A549 (cell line): ENCODE measurements at regions not wholly inside any gene's neighbourhood (a gene's known extent, or its start where the extent isn't known, plus 50 kb on each side); places are given as distances from the start of the nearest gene placed in this dataset.

ENCODE experiments used
- ATAC-seq, 2 experiments: fragments of 200-7000 bp in 1 of 2; fragments of >200 bp in 1 of 2; cut with Nextera tagmentation in 1 of 2; cut with Tn5 transposase in 1 of 2; 3 replicates each; pipeline versions ENCODE4 v1.8.0 to v1.9.1; 2018 to 2020; ENCODE audit warnings: mild to moderate bottlenecking in 1 of 2, moderate library complexity in 1 of 2
- CTCF ChIA-PET: fragments of 300-600 bp; sonication (Branson Sonifier 250); formaldehyde crosslinking; extraction: SDS; loops from one replicate; lab custom pipeline; 2021; ENCODE audit warnings: antibody characterized with exemption, inconsistent platforms; lab: Yijun Ruan, JAX
- POLR2A ChIA-PET: fragments of 350-600 bp; formaldehyde crosslinking; extraction: SDS; loops from one replicate; lab custom pipeline; 2021; ENCODE audit warnings: antibody characterized with exemption, inconsistent platforms; lab: Yijun Ruan, JAX
- DNase-seq, 2 experiments: peaks; one replicate each; pipeline versions ENCODE4 v3.0.0 to v3.0.0-alpha.2; 2011 to 2016; ENCODE audit warnings: low read depth in 1 of 2, low spot score in 1 of 2
- FAIRE-seq: peaks from 2 replicates; lab custom pipeline; 2011; peaks lifted over from hg19 to GRCh38; lab: Jason Lieb, UNC
- H3K27ac ChIP-seq, 2 experiments: fragments of >200 bp; sonication (Bioruptor Twin); formaldehyde crosslinking; 3 replicates each; pipeline ENCODE4 v1.5.1; 2016 to 2017
- H3K4me1 ChIP-seq: fragments of >200 bp; sonication (Bioruptor Twin); formaldehyde crosslinking; 3 replicates; pipeline ENCODE4 v1.6.1; 2016
- H3K4me2 ChIP-seq: fragments of >200 bp; sonication (Bioruptor Twin); formaldehyde crosslinking; 3 replicates; pipeline ENCODE4 v1.6.1; 2016
- H3K4me3 ChIP-seq: fragments of >200 bp; sonication (Bioruptor Twin); formaldehyde crosslinking; 3 replicates; pipeline ENCODE4 v1.5.1; 2016
- H3K9me3 ChIP-seq: fragments of >200 bp; sonication (Bioruptor Twin); formaldehyde crosslinking; 3 replicates; pipeline ENCODE4 v1.6.1; 2016
- CHD4 ChIP-seq: fragments of 200-600 bp; sonication (generic); IDR thresholded peaks from 2 replicates; pipeline ENCODE4 v1.6.1; 2016; ENCODE audit warnings: antibody characterized with exemption, mild to moderate bottlenecking, borderline replicate concordance
- CTCF ChIP-seq: fragments of >200 bp; sonication (Bioruptor Twin); formaldehyde crosslinking; IDR thresholded peaks from 3 replicates; pipeline ENCODE4 v1.5.1; 2016
- E2F6 ChIP-seq: IDR thresholded peaks from 2 replicates; pipeline ENCODE4 v1.6.1; 2012; ENCODE audit warnings: low read depth, borderline replicate concordance
- EHF ChIP-seq: fragments of 250-450 bp; sonication (Bioruptor Pico); IDR thresholded peaks from 2 replicates; pipeline ENCODE4 v1.5.0; 2020; ENCODE audit warnings: mild to moderate bottlenecking
- FOSL2 ChIP-seq, 2 experiments: fragments of 450-650 bp in 1 of 2; fragments of >200 bp in 1 of 2; sonication (Bioruptor Twin) in 1 of 2; formaldehyde crosslinking; IDR thresholded peaks; 2 replicates each; pipeline versions ENCODE4 v1.5.0 to v1.6.1; 2016 to 2020; ENCODE audit warnings: mild to moderate bottlenecking in 1 of 2, moderate library complexity in 1 of 2
- GATA3 ChIP-seq: IDR thresholded peaks from 2 replicates; pipeline ENCODE4 v1.6.1; 2012; ENCODE audit warnings: borderline replicate concordance
- HES2 ChIP-seq: fragments of >200 bp; sonication (Bioruptor Twin); formaldehyde crosslinking; IDR thresholded peaks from 2 replicates; pipeline ENCODE4 v1.6.1; 2016
- HMGXB4 ChIP-seq: fragments of 250-450 bp; sonication (Bioruptor Pico); IDR thresholded peaks from 2 replicates; pipeline ENCODE4 v1.5.0; 2021; ENCODE audit warnings: mild to moderate bottlenecking, moderate library complexity, borderline replicate concordance
- HOXA7 ChIP-seq: fragments of 250-450 bp; sonication (Bioruptor Pico); IDR thresholded peaks from 2 replicates; pipeline ENCODE4 v1.5.0; 2020; ENCODE audit warnings: mild to moderate bottlenecking, moderate library complexity
- JUN ChIP-seq, 2 experiments: fragments of >200 bp; sonication (Bioruptor Twin); formaldehyde crosslinking; IDR thresholded peaks; 2 replicates in 1 of 2; 3 replicates in 1 of 2; pipeline ENCODE4 v1.6.1; 2016 to 2017
- JUNB ChIP-seq: fragments of >200 bp; sonication (Bioruptor Twin); formaldehyde crosslinking; IDR thresholded peaks from 2 replicates; pipeline ENCODE4 v1.6.1; 2016
- MAFK ChIP-seq: fragments of 450-650 bp; IDR thresholded peaks from 2 replicates; pipeline ENCODE4 v1.6.1; 2014; ENCODE audit not compliant: partially characterized antibody
- NFE2L2 ChIP-seq: fragments of 150-350 bp; conservative IDR thresholded peaks from 2 replicates; pipeline ENCODE4 v1.6.1; 2014; ENCODE audit warnings: low read length
- PBX3 ChIP-seq: IDR thresholded peaks from 2 replicates; pipeline ENCODE4 v1.6.1; 2012
- PHF8 ChIP-seq: fragments of 200-600 bp; sonication (generic); IDR thresholded peaks from 2 replicates; pipeline ENCODE4 v1.6.1; 2016; ENCODE audit warnings: low read depth, mild to moderate bottlenecking, antibody characterized with exemption, moderate library complexity, borderline replicate concordance
- TFCP2L1 ChIP-seq: fragments of 250-450 bp; sonication (Bioruptor Pico); IDR thresholded peaks from 2 replicates; pipeline ENCODE4 v1.5.0; 2021; ENCODE audit warnings: mild to moderate bottlenecking
- ZC3H11A ChIP-seq: fragments of 450-650 bp; IDR thresholded peaks from 2 replicates; pipeline ENCODE4 v1.6.1; 2014; ENCODE audit warnings: antibody characterized with exemption, mild to moderate bottlenecking
- ZFP36 ChIP-seq: fragments of 450-650 bp; IDR thresholded peaks from 2 replicates; pipeline ENCODE4 v1.6.1; 2014; ENCODE audit warnings: borderline replicate concordance; ENCODE audit not compliant: partially characterized antibody
- WGBS: methylation state at CpG from one replicate; pipeline ENCODE4 v1.1.6; 2017; ENCODE audit errors: missing lambda C conversion rate; 5-methylcytosine and 5-hydroxymethylcytosine counted together
- TF ChIP-seq, protein P1 (sequence below): fragments of 200-600 bp; sonication (generic); IDR thresholded peaks from 2 replicates; pipeline ENCODE4 v1.6.1; 2016; ENCODE audit warnings: antibody characterized with exemption, mild to moderate bottlenecking, moderate library complexity
- TF ChIP-seq, protein P2 (sequence below): fragments of >200 bp; sonication (Bioruptor Twin); formaldehyde crosslinking; IDR thresholded peaks from 3 replicates; pipeline ENCODE4 v1.6.1; 2016

DNA sequence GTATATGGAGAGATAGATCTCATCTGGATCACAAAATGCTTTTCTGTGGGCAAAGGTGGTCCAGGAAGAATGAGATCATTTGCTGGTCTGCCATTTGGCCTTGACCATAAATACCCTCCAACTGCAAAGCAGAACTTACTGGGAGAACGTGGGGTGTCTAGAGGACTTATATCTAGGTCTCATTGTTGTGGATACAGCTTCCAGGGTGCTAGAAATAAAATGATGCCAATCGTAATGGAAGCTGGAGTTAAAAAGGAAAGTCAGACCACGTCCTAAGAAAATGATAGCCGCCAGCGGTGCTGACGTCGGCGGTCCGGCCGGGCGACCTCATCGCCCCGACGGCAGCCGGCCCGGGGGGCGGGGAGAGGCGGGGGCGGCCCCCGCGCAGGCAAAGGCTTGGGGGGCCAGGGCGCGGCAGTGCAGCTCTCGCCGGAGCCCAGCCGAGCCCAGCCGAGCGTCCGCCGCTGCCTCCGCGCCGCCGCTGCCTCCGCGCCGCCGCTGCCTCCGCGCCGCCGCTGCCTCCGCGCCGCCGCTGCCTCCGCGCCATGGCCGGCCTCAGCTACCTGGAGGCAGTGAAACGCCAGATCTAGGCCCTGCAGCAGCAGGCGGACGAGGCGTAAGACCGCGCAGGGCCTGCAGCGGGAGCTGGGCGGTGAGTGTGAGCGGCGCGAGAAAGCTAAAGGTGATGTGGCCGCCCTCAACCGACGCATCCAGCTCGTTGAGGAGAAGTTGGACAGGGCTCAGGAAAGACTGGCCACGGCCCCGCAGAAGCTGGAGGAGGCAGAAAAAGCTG lies 89.5 kb downstream of the EOMES start (continued):
- TF ChIP-seq EHF (CRISPR knock-in tag) (no peak), FOSL2 (IDR thresholded peaks at IDR 0.05) (no peak), FOSL2 (CRISPR knock-in tag; IDR thresholded peaks at IDR 0.05) (0 out of 2 replicates have a peak, but pooled peaks have one; percentile 7), JUN (IDR thresholded peaks at IDR 0.05) (peak in 1 of 2 experiments; percentile 86; a peak in 3 of 5 replicates), CHD4 (no peak), NFE2L2 (no peak), CTCF (no peak), JUNB (no peak), HES2 (no peak), PHF8 (peak; percentile 73)
- TF ChIP-seq, protein P1, sequence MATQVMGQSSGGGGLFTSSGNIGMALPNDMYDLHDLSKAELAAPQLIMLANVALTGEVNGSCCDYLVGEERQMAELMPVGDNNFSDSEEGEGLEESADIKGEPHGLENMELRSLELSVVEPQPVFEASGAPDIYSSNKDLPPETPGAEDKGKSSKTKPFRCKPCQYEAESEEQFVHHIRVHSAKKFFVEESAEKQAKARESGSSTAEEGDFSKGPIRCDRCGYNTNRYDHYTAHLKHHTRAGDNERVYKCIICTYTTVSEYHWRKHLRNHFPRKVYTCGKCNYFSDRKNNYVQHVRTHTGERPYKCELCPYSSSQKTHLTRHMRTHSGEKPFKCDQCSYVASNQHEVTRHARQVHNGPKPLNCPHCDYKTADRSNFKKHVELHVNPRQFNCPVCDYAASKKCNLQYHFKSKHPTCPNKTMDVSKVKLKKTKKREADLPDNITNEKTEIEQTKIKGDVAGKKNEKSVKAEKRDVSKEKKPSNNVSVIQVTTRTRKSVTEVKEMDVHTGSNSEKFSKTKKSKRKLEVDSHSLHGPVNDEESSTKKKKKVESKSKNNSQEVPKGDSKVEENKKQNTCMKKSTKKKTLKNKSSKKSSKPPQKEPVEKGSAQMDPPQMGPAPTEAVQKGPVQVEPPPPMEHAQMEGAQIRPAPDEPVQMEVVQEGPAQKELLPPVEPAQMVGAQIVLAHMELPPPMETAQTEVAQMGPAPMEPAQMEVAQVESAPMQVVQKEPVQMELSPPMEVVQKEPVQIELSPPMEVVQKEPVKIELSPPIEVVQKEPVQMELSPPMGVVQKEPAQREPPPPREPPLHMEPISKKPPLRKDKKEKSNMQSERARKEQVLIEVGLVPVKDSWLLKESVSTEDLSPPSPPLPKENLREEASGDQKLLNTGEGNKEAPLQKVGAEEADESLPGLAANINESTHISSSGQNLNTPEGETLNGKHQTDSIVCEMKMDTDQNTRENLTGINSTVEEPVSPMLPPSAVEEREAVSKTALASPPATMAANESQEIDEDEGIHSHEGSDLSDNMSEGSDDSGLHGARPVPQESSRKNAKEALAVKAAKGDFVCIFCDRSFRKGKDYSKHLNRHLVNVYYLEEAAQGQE = no peak

- ATAC-seq (no peak), FAIRE-seq (peak; percentile 49), DNase-seq (peak; percentile 43 to 49)
- no peaks in the 10 kb centered on the region for H3K9me3 ChIP-seq
- H3K4me2 ChIP-seq = peak overlapping the region; percentile 36
- ChIA-PET CTCF (interaction anchor here (0.7 to 2.1 kb wide), 3 partner anchors 12 to 266 kb away, joined by 3 to 12 read pairs (median 3); no protein-coding TSS in a partner anchor), POLR2A (no interaction called here)
- WGBS = 26% methylated on average over 4 of the region's 4 CpGs
- H3K4me1 ChIP-seq = peaks cover 59% of the 10 kb centered on the region
- peak overlapping the region; percentile 53 to 97 for H3K27ac ChIP-seq
- H3K4me3 ChIP-seq = no peak overlapping the region
- no peak for TF ChIP-seq TFCP2L1
- no peak for TF ChIP-seq MAFK
- no peak for TF ChIP-seq ZFP36
- peak; percentile 64; the same call in 1 of the 2 replicates for TF ChIP-seq FOSL2 (IDR thresholded peaks at IDR 0.05)
- TF ChIP-seq FOSL2 (CRISPR knock-in tag; IDR thresholded peaks at IDR 0.05) = peak; percentile 88
- TF ChIP-seq, protein P2, sequence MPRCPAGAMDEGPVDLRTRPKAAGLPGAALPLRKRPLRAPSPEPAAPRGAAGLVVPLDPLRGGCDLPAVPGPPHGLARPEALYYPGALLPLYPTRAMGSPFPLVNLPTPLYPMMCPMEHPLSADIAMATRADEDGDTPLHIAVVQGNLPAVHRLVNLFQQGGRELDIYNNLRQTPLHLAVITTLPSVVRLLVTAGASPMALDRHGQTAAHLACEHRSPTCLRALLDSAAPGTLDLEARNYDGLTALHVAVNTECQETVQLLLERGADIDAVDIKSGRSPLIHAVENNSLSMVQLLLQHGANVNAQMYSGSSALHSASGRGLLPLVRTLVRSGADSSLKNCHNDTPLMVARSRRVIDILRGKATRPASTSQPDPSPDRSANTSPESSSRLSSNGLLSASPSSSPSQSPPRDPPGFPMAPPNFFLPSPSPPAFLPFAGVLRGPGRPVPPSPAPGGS = no peak
- peak; percentile 59; the same call in 1 of the 2 replicates for TF ChIP-seq GATA3
- no peak for TF ChIP-seq CTCF
- TF ChIP-seq HOXA7 (CRISPR knock-in tag) = no peak
- no peak for TF ChIP-seq E2F6
- peak; percentile 62 for TF ChIP-seq JUNB
- no peak for TF ChIP-seq PBX3
- TF ChIP-seq HMGXB4 (CRISPR knock-in tag) = no peak
- no peak for TF ChIP-seq ZC3H11A
These were observed 91.2 kb downstream of the EOMES start for GRCh38 chr3:27630885-27631284.
